ENCODE measurements at regions not wholly inside any gene's neighbourhood (a gene's known extent, or its start where the extent isn't known, plus 50 kb on each side); places are given as distances from the start of the nearest gene placed in this dataset.

GRCh38 chr3:96753124-96753523 is 61.3 kb upstream of the EPHA6 start:
- in situ Hi-C loops (cut with MboI): no loop called here
- intact Hi-C loops (cut with micrococcal nuclease): no loop called here
- DNase-seq (ENCODE audit: extremely low read depth in 1 of 4, low spot score in 3 of 4) (no peak), FAIRE-seq (no peak), ATAC-seq (no peak)
- no peaks in the 10 kb centered on the region for H3K9me3 ChIP-seq (replicated peaks; ENCODE audit: control insufficient read depth, insufficient read depth, low read depth, low read length)
- H3K4me1 ChIP-seq (replicated peaks in 1 of 2; ENCODE audit: control insufficient read depth in 2 of 2, insufficient read depth in 2 of 2, low read length in 2 of 2): no peaks in the 10 kb centered on the region
- H3K4me3 ChIP-seq: no peak overlapping the region
- H3K27ac ChIP-seq (ENCODE audit: extremely low read depth, low read depth, low read length): no peak overlapping the region
- BruUV-seq (replicated peaks): no TSS peak
- no peaks in the 10 kb centered on the region for H3K9me1 ChIP-seq (ENCODE audit: control insufficient read depth, insufficient read depth, low read length)
- H3K79me2 ChIP-seq (ENCODE audit: control insufficient read depth, insufficient read depth, low read length): no peaks in the 10 kb centered on the region
- WGBS (ENCODE audit: insufficient coverage, low coverage, missing lambda C conversion rate): under 1% methylated on average over 10 of the region's 13 CpGs
- TF ChIP-seq MXD1 (CRISPR knock-in tag; IDR thresholded peaks at IDR 0.05; ENCODE audit: borderline replicate concordance, poor library complexity, severe bottlenecking): no peak
- no peak for TF ChIP-seq EWSR1 (IDR thresholded peaks at IDR 0.05; ENCODE audit: borderline replicate concordance, low read depth, partially characterized antibody)
- no peak for TF ChIP-seq CREB1 (IDR thresholded peaks at IDR 0.05)
- TF ChIP-seq CREB1 (CRISPR knock-in tag; IDR thresholded peaks at IDR 0.05): no peak
- TF ChIP-seq BCLAF1 (IDR thresholded peaks at IDR 0.05; ENCODE audit: borderline replicate concordance in 1 of 2, control insufficient read depth in 1 of 2, low read depth in 2 of 2, low read length in 1 of 2): no peak
- TF ChIP-seq POLR2A (conservative IDR thresholded peaks at IDR 0.05): no peak
- no peak for TF ChIP-seq RBM25 (IDR thresholded peaks at IDR 0.05; ENCODE audit: low read depth, low read length, severe bottlenecking)
- no peak for TF ChIP-seq ZC3H8 (IDR thresholded peaks at IDR 0.05)
- TF ChIP-seq ZFP36 (IDR thresholded peaks at IDR 0.05; ENCODE audit: low read depth, low read length, partially characterized antibody): no peak
- no peak for TF ChIP-seq DEAF1 (CRISPR knock-in tag; IDR thresholded peaks at IDR 0.05)
- no peak for TF ChIP-seq IRF2 (CRISPR knock-in tag; IDR thresholded peaks at IDR 0.05)
- no peak overlapping the region for H3K4me2 ChIP-seq (ENCODE audit: insufficient read depth, low read length)
- H2AFZ ChIP-seq (ENCODE audit: low read depth, low read length): no peak overlapping the region
- no peak overlapping the region for H3K9ac ChIP-seq (ENCODE audit: insufficient read depth in 1 of 2, low read depth in 2 of 2, low read length in 2 of 2)
- H3K36me3 ChIP-seq (ENCODE audit: control insufficient read depth, insufficient read depth, low read length): no peaks in the 10 kb centered on the region
- no peaks in the 10 kb centered on the region for H3K27me3 ChIP-seq (ENCODE audit: control insufficient read depth in 2 of 2, insufficient read depth in 2 of 2, low read length in 2 of 2)
- ChIA-PET CTCF (ENCODE audit: low intra/inter-chr PET ratio) (no interaction called here), POLR2A (no interaction called here)
- no peaks in the 10 kb centered on the region for H4K20me1 ChIP-seq (replicated peaks; ENCODE audit: control insufficient read depth, insufficient read depth, low read length)

Data from K562 (cell line).